K562 (cell line): ENCODE measurements at regions not wholly inside any gene's neighbourhood (a gene's known extent, or its start where the extent isn't known, plus 50 kb on each side); places are given as distances from the start of the nearest gene placed in this dataset.

ENCODE experiments used
- CREB1 ChIP-seq, 2 experiments: sonication (generic) in 1 of 2; formaldehyde crosslinking in 1 of 2; IDR thresholded peaks; 2 replicates each; pipeline versions ENCODE4 v1.6.1 to v1.8.0; 2012 to 2022; ENCODE audit warnings: inconsistent platforms in 1 of 2, mild to moderate bottlenecking in 1 of 2, missing genetic modification reagents in 1 of 2, moderate library complexity in 1 of 2
- HCFC1 ChIP-seq: IDR thresholded peaks from 2 replicates; pipeline ENCODE4 v1.6.1; 2012; ENCODE audit warnings: low read depth, low read length, improper control_type of control experiment
- TOE1 ChIP-seq, 2 experiments: fragments of 450-650 bp in 1 of 2; sonication (generic) in 1 of 2; formaldehyde crosslinking in 1 of 2; IDR thresholded peaks; 2 replicates each; pipeline versions ENCODE4 v1.7.1 to v1.8.0; 2016 to 2022; ENCODE audit warnings: borderline replicate concordance in 2 of 2, mild to moderate bottlenecking in 2 of 2, antibody characterized with exemption in 1 of 2, inconsistent platforms in 1 of 2, low read depth in 1 of 2, missing genetic modification reagents in 1 of 2, moderate library complexity in 1 of 2
- ZC3H11A ChIP-seq: IDR thresholded peaks from 2 replicates; pipeline ENCODE4 v1.6.1; 2012; ENCODE audit warnings: low read depth, low read length, improper control_type of control experiment
- ZNF197 ChIP-seq: fragments of 200-800 bp; sonication (Bioruptor generic); IDR thresholded peaks from 2 replicates; pipeline ENCODE4 v1.6.1; 2016; ENCODE audit warnings: low read depth, missing genetic modification characterization, missing compliant biosample characterization
- ZZZ3 ChIP-seq: fragments of 450-650 bp; IDR thresholded peaks from 2 replicates; pipeline ENCODE4 v1.6.1; 2016; ENCODE audit warnings: antibody characterized with exemption, mild to moderate bottlenecking, moderate library complexity
- TF ChIP-seq, protein P1 (sequence below): sonication (generic); formaldehyde crosslinking; IDR thresholded peaks from 2 replicates; pipeline ENCODE4 v1.8.0; 2022; ENCODE audit warnings: mild to moderate bottlenecking, missing genetic modification reagents, borderline replicate concordance
- TF ChIP-seq, protein P2 (sequence below): fragments of 250-450 bp; sonication (Bioruptor Pico); IDR thresholded peaks from 2 replicates; pipeline ENCODE4 v1.8.0; 2022; ENCODE audit warnings: moderate library complexity, mild to moderate bottlenecking, inconsistent platforms
- TF ChIP-seq, protein P3 (sequence below): fragments of 250-450 bp; sonication (Bioruptor Pico); IDR thresholded peaks from 2 replicates; pipeline ENCODE4 v1.4.0; 2020; ENCODE audit warnings: borderline replicate concordance

- TF ChIP-seq, protein P1, sequence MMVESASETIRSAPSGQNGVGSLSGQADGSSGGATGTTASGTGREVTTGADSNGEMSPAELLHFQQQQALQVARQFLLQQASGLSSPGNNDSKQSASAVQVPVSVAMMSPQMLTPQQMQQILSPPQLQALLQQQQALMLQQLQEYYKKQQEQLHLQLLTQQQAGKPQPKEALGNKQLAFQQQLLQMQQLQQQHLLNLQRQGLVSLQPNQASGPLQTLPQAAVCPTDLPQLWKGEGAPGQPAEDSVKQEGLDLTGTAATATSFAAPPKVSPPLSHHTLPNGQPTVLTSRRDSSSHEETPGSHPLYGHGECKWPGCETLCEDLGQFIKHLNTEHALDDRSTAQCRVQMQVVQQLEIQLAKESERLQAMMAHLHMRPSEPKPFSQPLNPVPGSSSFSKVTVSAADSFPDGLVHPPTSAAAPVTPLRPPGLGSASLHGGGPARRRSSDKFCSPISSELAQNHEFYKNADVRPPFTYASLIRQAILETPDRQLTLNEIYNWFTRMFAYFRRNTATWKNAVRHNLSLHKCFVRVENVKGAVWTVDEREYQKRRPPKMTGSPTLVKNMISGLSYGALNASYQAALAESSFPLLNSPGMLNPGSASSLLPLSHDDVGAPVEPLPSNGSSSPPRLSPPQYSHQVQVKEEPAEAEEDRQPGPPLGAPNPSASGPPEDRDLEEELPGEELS (CRISPR knock-in tag): no peak
- TF ChIP-seq ZC3H11A (no peak), CREB1 (IDR thresholded peaks at IDR 0.05) (no peak), CREB1 (CRISPR knock-in tag; IDR thresholded peaks at IDR 0.05) (no peak), HCFC1 (no peak), TOE1 (IDR thresholded peaks at IDR 0.05; ENCODE audit: borderline replicate concordance) (no peak), TOE1 (CRISPR knock-in tag; IDR thresholded peaks at IDR 0.05; ENCODE audit: borderline replicate concordance, low read depth) (no peak), ZZZ3 (no peak), ZNF197 (no peak)
- TF ChIP-seq, protein P2, sequence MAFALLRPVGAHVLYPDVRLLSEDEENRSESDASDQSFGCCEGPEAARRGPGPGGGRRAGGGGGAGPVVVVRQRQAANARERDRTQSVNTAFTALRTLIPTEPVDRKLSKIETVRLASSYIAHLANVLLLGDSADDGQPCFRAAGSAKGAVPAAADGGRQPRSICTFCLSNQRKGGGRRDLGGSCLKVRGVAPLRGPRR: no peak
- TF ChIP-seq, protein P3, sequence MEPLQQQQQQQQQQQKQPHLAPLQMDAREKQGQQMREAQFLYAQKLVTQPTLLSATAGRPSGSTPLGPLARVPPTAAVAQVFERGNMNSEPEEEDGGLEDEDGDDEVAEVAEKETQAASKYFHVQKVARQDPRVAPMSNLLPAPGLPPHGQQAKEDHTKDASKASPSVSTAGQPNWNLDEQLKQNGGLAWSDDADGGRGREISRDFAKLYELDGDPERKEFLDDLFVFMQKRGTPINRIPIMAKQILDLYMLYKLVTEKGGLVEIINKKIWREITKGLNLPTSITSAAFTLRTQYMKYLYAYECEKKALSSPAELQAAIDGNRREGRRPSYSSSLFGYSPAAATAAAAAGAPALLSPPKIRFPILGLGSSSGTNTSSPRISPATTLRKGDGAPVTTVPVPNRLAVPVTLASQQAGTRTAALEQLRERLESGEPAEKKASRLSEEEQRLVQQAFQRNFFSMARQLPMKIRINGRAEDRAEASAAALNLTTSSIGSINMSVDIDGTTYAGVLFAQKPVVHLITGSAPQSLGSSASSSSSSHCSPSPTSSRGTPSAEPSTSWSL (CRISPR knock-in tag): no peak
- TF ChIP-seq, all 486 proteins: peak for 0
Observed at GRCh38 chr9:7983490-7983889, 183.9 kb upstream of the DMAC1 start (continued).
